A673 (cell line): ENCODE measurements at regions not wholly inside any gene's neighbourhood (a gene's known extent, or its start where the extent isn't known, plus 50 kb on each side); places are given as distances from the start of the nearest gene placed in this dataset.

ENCODE experiments used
- CTCF ChIP-seq: fragments of 300-800, 200-600 bp; sonication (generic); conservative IDR thresholded peaks from 2 replicates; pipeline ENCODE4 v1.5.1; 2017; ENCODE audit warnings: low read depth, mild to moderate bottlenecking, antibody characterized with exemption, low read length, moderate library complexity, mixed read lengths
- EZH2 ChIP-seq: fragments of 200-600 bp; sonication (generic); IDR thresholded peaks from 2 replicates; pipeline ENCODE4 v1.6.1; 2017; ENCODE audit warnings: borderline replicate concordance, low read depth, mild to moderate bottlenecking, mixed read lengths, antibody characterized with exemption, low read length; ENCODE audit not compliant: poor library complexity, severe bottlenecking

GRCh38 chr1:65044411-65044810 is 78.1 kb upstream of the JAK1 start:
- TF ChIP-seq CTCF (no peak), EZH2 (no peak)
